Activated naive CD8-positive, alpha-beta T cell treated with anti-CD3 and anti-CD28 coated beads, Interleukin-2, amount 50 U/mL, for 24 hours (primary cell): ENCODE measurements at regions not wholly inside any gene's neighbourhood (a gene's known extent, or its start where the extent isn't known, plus 50 kb on each side); places are given as distances from the start of the nearest gene placed in this dataset.

ENCODE experiments used
- ATAC-seq: fragments of 150-1000 bp; cut with Tn5 transposase; one replicate; pipeline ENCODE4 v1.10.0; 2021
- DNase-seq: peaks from one replicate; pipeline ENCODE4 v3.0.0; 2021
- H3K27ac Mint-ChIP-seq: one replicate; pipeline ENCODE4 v1.8.0; 2021; ENCODE audit warnings: mild to moderate bottlenecking, mixed read lengths
- H3K27me3 Mint-ChIP-seq: one replicate; pipeline ENCODE4 v1.8.0; 2021; ENCODE audit warnings: mixed read lengths
- H3K36me3 Mint-ChIP-seq: one replicate; pipeline ENCODE4 v1.8.0; 2021; ENCODE audit warnings: low read depth, mixed read lengths
- H3K4me1 Mint-ChIP-seq: one replicate; pipeline ENCODE4 v1.8.0; 2021; ENCODE audit warnings: mixed read lengths
- H3K4me3 Mint-ChIP-seq: one replicate; pipeline ENCODE4 v1.8.0; 2021; ENCODE audit warnings: mild to moderate bottlenecking, moderate library complexity, mixed read lengths
- H3K9me3 Mint-ChIP-seq: one replicate; pipeline ENCODE4 v1.8.0; 2021; ENCODE audit warnings: mixed read lengths

DNA sequence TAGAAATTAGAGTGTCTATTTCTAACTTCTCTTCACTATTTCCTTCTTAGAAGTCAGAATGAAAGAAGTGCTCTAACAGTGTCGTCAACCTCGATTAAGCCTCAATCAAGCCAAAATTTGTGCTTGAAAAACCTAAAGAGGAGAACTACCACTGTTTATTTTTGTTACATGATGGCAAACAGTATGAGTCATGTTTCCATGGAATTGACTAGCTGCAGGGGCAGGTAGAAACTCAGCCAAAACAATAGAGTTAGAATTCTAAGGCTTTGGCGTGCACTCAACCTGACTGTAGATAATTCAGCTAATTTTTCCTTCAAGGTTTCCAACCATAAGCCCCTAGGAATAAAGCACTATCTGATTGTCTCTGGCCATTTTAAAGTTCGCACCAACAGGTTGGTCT is 415.9 kb downstream of the ETS1 start:
- no peaks in the 10 kb centered on the region for H3K36me3 Mint-ChIP-seq
- no peak overlapping the region for H3K4me3 Mint-ChIP-seq
- DNase-seq: no peak
- H3K27ac Mint-ChIP-seq: no peak overlapping the region
- no peaks in the 10 kb centered on the region for H3K27me3 Mint-ChIP-seq
- peaks cover 13% of the 10 kb centered on the region for H3K4me1 Mint-ChIP-seq
- H3K9me3 Mint-ChIP-seq: no peaks in the 10 kb centered on the region
- no peak for ATAC-seq

DNA sequence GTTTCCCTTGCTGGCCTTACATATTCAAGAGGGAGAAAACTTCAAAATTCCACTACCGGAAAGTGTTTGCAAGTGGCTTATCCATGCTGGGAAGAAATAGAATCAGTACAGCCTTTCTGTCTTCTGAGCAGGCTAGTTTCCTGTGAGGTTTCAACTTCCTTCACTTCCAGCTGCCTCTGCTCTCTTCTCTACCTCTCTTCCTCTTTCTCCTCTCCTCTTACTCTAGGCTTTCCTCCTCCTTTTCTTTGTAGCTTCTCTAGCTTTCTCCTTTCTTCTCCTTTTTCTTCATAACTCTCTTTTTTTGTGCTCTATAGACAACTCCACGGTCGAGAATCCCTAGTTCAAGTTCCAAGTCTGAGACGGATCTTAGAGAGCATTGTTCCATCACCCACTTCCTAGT is 421.8 kb downstream of the ETS1 start:
- no peak overlapping the region for H3K27ac Mint-ChIP-seq
- DNase-seq (no peak), ATAC-seq (no peak)
- H3K9me3 Mint-ChIP-seq: no peaks in the 10 kb centered on the region
- H3K4me1 Mint-ChIP-seq: peaks cover 4% of the 10 kb centered on the region
- no peak overlapping the region for H3K4me3 Mint-ChIP-seq
- H3K27me3 Mint-ChIP-seq: no peaks in the 10 kb centered on the region
- H3K36me3 Mint-ChIP-seq: no peaks in the 10 kb centered on the region

DNA sequence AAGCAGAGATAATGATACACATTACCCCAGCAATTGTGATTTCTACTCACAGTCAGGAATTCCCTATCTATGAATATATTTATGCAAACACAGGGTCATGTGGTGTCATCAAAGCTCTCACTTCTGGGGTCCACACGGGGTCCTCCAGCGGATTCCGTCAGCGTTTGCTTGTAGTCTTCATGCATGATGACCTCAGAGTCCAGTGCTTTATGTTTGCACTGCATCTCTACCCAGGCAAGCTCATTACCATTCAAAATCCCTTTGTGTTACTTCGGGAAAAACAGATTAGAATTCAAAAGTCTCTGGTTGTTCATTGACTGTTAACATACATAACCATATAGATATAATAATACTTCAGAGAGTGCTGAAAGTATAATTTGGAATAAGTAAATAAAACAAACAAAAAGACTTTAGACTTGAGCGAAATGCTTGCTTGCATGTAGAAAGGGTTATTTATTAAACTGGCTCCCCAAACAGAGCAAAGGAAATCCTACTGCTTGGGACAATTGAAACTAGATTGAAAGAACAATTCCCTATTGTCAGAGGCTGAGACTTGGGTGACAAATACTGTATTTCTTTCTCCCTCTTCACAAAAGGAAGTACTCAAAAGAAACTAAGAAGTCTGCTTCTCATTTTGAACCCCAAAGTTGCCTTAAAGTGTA is 423.1 kb downstream of the ETS1 start:
- H3K4me1 Mint-ChIP-seq: peaks cover 4% of the 10 kb centered on the region
- no peak for ATAC-seq

DNA sequence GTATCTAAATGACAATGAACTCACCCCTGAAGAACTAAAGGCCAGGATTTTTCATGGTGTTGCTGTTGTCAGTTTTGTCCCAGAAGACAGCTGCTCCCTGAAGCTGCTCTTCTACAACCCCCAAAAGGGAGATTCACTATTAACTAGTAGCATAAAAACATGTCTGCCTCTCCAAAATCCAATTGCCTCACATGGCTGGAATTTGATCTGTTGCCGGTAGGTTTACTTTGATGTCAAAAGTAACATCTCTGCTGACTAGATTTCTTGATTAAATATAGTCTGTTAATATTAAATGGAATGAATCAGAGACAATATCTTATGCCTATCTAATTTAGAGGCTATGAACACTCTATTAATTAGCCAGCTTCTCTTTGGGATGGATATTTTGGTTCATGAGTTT is 425.4 kb downstream of the ETS1 start:
- Mint-ChIP-seq H3K4me3 (no peak overlapping the region), H3K27me3 (peaks cover 2% of the 10 kb centered on the region), H3K36me3 (no peaks in the 10 kb centered on the region), H3K27ac (no peak overlapping the region), H3K9me3 (no peaks in the 10 kb centered on the region), H3K4me1 (peaks cover 20% of the 10 kb centered on the region)
- no peak for DNase-seq
- ATAC-seq: no peak

More for the DNA sequence above, 423.1 kb downstream of the ETS1 start:
- DNase-seq: no peak
- Mint-ChIP-seq H3K9me3 (no peaks in the 10 kb centered on the region), H3K36me3 (no peaks in the 10 kb centered on the region), H3K4me3 (no peak overlapping the region), H3K27me3 (peaks cover 2% of the 10 kb centered on the region), H3K27ac (no peak overlapping the region)

DNA sequence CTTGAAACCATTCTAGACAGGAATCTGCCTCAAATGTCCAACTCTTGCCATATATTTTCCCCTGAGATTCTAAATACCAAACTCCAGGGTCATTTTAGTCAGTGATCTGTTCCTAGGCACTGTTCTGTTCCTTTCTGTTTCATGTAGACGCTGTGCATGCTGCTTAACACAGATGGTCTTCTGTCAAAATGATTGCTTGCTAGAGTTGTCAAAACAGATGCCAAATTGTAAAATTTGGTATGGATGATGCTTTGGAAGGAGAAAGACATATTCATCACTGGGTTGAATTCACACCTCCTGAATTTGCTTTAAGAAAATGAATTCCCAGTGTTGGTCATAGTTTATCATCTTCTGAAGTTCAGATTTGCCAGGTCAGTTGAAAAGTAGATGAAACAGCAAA is 425.9 kb downstream of the ETS1 start:
- no peak for ATAC-seq
- Mint-ChIP-seq H3K27me3 (peaks cover 2% of the 10 kb centered on the region), H3K9me3 (no peaks in the 10 kb centered on the region), H3K36me3 (no peaks in the 10 kb centered on the region), H3K27ac (no peak overlapping the region), H3K4me3 (no peak overlapping the region), H3K4me1 (peaks cover 24% of the 10 kb centered on the region)
- no peak for DNase-seq

DNA sequence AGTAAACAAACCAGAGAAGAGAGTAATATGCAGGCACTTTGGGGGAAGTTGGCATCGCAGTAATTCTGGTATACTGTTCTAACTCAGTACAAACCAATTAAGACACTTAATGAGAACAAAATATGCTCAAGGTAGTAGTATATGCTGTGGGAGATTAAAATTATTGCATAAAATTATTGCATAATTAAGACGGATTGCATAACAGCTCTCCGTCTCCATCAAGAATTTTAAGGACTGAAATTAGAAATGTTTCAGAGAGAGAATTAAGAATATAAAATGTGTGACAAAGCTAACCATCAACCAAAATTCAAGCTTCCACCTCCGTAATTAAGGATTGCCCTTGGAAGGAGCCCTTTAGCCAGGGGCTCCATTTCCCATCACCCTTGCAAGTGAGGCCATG is 428.5 kb downstream of the ETS1 start:
- DNase-seq (no peak), ATAC-seq (no peak)
- Mint-ChIP-seq H3K4me3 (no peak overlapping the region), H3K9me3 (no peaks in the 10 kb centered on the region), H3K36me3 (no peaks in the 10 kb centered on the region), H3K27me3 (peaks cover 2% of the 10 kb centered on the region), H3K4me1 (peaks cover 20% of the 10 kb centered on the region), H3K27ac (peak overlapping the region; percentile 10)

DNA sequence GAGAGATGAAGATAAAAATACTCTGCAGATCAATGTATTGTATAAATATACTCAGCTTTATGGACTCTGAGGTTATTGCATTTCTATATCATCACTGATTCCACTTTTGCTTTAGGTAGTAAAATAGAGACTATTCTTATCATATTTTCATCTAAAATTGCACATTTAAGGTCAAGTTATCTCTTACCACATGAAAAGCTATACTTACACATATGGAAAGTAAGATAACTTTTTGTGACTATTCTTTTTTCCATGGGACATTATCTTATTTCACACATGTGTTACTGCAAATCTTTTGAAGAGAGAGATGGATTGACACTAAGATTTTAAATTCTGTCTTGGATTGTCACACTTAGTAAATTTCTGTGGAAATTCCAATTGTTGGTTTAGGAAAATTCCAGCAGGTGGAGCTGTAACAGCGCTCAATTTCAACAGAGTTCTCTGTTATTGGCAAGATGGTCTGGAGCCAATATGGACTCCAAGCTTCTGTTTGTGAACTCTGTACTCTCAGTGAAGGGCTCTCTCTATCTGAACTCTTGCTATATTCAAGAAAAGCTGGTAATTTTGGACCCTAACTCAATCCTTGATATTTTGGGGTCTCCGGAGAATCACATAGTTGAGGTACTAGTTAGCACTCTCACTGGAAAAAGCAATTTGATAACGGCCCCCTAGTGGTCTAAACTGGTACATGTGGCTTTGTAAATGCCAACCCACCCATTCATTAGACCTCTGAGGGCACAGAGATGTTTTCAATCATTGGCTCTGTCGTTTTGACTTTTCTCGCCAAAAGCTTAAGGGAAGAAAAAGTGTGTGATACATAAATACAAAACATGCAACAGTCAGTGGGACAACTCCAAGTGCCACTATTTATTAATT is 429.7 kb downstream of the ETS1 start:
- Mint-ChIP-seq H3K27ac (peak overlapping the region; percentile 90), H3K4me1 (peaks cover 20% of the 10 kb centered on the region), H3K36me3 (no peaks in the 10 kb centered on the region), H3K27me3 (peaks cover 2% of the 10 kb centered on the region), H3K4me3 (peak overlapping the region; percentile 70), H3K9me3 (no peaks in the 10 kb centered on the region)
- peak; percentile 81 for ATAC-seq
- peak; percentile 67 for DNase-seq

DNA sequence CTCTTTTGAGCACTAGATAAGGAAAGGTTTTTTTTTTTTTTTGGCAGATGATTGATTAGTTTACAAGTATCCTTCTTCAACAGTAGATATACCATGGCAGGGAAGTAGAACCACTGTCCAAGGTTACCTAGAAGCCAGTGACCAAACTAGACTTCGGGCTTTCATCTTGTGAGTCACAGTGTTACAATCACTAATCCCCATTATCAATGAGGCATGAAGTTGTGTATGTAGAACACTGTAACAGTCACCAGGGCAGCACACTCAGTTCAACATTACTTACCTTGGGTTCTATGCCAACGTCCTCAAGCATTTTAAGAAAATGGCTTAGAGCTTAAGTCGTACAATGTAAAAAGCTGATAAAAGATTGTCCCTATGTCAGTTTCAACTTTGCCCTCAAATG is 430.9 kb downstream of the ETS1 start:
- H3K27me3 Mint-ChIP-seq: peaks cover 2% of the 10 kb centered on the region
- peaks cover 20% of the 10 kb centered on the region for H3K4me1 Mint-ChIP-seq
- no peaks in the 10 kb centered on the region for H3K36me3 Mint-ChIP-seq
- H3K4me3 Mint-ChIP-seq: no peak overlapping the region
- no peak overlapping the region for H3K27ac Mint-ChIP-seq
- ATAC-seq (no peak), DNase-seq (no peak)
- H3K9me3 Mint-ChIP-seq: no peaks in the 10 kb centered on the region

DNA sequence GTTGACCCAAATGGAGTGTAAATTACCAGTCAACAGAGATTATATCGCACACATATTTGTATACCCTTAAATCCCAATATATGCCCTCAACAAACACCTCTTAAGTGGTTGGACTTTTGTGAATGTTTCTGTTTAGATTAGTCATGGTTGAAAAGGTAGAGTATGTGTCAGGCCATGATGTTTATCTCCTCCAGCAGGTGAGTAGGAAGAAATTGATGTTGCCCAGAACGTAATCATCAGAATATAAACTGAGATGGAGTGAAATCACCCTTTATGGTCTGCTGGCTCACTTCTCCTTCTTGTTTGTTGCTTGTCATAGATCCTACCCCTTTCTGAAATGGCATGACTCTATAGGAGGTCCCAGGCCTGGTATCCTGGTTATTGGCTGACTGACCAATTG is 431.8 kb downstream of the ETS1 start:
- Mint-ChIP-seq H3K27me3 (peaks cover 2% of the 10 kb centered on the region), H3K4me3 (no peak overlapping the region)

DNA sequence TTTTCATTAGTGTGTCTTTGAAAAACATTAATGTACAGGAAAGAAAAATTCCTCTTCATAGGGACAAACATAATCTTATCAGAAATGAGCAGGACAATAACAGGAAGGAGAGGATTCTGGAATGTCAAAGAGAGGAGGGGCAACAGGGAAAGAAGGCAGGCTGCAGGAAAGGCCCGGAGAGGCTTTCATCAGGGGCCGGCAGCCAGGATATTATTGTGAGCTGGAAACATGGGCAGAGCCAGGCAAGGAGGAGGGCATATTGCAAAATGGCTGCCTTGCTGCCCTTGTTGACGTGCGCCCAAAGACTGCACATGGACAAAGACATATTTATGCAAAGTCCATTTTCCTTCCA is 433.7 kb downstream of the ETS1 start:
- ATAC-seq: no peak

More for the DNA sequence above, 431.8 kb downstream of the ETS1 start:
- Mint-ChIP-seq H3K4me1 (peaks cover 20% of the 10 kb centered on the region), H3K36me3 (no peaks in the 10 kb centered on the region), H3K9me3 (no peaks in the 10 kb centered on the region), H3K27ac (no peak overlapping the region)
- ATAC-seq: no peak
- no peak for DNase-seq

DNA sequence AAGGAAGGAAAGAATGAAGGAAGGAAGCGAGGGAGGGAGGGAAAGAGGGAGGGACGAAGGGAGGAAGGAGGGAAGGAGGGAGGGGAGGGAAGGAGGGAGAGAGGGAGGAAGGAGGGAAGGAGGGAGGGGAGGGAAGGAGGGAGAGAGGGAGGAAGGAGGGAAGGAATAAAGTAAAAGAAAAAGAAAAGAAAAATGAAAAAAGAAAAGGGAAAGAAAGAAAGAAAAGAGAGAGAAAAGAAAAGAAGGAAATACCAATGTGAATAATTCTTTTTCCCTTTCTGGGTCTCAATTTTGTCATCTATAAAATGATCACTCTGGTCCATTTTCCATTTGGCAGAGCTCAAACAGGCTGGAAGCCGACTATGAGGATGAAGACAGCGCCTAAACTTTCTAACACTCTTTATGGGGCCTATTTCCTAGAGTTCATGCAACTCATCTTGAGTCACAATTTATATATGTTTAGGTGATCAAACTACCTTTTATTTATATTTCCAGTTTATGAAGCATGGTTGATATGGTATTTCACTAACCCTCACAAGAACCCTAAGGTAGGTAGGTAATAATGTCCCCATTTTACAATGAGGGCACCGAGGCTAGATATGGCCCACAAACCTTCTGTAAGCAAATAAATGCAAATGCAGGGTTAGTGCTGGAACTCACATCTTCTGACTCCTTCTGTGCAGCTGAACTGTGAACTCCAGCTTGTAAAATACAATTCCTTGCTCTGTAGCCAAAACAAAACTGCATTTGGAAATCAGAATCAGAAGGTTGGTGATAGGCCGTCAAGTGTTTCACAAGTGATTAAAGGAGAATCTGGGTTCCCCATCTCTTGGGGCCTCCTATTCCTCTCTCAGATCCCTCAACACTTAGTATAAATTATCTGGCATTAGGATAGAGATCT is 434.3 kb downstream of the ETS1 start:
- Mint-ChIP-seq H3K4me3 (no peak overlapping the region), H3K36me3 (no peaks in the 10 kb centered on the region), H3K4me1 (peaks cover 14% of the 10 kb centered on the region), H3K27ac (no peak overlapping the region), H3K27me3 (no peaks in the 10 kb centered on the region), H3K9me3 (no peaks in the 10 kb centered on the region)
- ATAC-seq: no peak
- no peak for DNase-seq

More for the DNA sequence above, 433.7 kb downstream of the ETS1 start:
- Mint-ChIP-seq H3K4me3 (no peak overlapping the region), H3K9me3 (no peaks in the 10 kb centered on the region), H3K27ac (no peak overlapping the region), H3K36me3 (no peaks in the 10 kb centered on the region), H3K27me3 (no peaks in the 10 kb centered on the region), H3K4me1 (peaks cover 20% of the 10 kb centered on the region)
- DNase-seq: no peak

DNA sequence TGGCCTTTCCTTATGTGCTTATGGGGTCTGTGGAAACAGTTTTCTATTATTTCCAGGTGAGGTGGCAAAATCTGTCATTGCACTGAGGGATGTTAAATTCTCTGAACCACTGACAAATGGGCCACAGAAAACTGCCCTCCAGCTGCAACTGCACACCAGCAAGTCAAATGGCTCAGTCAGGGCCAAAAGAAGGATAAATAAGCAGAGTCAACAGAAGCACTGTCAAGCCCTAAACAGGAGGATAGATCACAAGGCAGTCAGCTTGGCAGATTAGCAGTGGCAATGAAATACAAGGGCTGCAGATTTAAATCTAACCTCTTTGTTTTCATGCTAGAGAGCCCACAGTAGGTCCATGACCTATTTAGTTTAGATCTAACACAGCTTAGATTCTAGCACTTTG is 435.6 kb downstream of the ETS1 start:
- Mint-ChIP-seq H3K4me1 (peaks cover 1% of the 10 kb centered on the region), H3K36me3 (no peaks in the 10 kb centered on the region), H3K4me3 (no peak overlapping the region), H3K27ac (no peak overlapping the region), H3K9me3 (no peaks in the 10 kb centered on the region), H3K27me3 (no peaks in the 10 kb centered on the region)
- DNase-seq: no peak
- ATAC-seq: no peak

DNA sequence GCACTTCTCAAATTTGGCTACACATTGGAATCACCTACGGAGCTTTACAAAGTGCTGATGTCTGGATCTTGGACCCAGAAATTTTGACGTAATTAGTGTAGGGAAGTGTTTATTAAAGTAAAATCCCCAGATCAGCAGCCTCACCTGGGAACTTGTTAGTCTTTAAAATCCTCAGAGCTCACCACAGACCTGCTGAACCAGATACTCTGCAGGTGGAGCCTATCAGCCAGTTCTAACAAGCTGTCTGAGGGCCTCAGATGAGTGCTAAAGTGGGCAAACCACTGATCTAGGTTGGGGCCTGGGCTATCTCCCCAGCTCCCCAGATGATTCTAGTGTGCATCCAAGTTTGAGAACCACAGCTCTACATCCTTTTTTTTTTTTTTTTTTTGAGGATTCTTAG is 436.0 kb downstream of the ETS1 start:
- Mint-ChIP-seq H3K9me3 (no peaks in the 10 kb centered on the region), H3K36me3 (no peaks in the 10 kb centered on the region), H3K4me3 (no peak overlapping the region), H3K4me1 (no peaks in the 10 kb centered on the region), H3K27ac (no peak overlapping the region), H3K27me3 (no peaks in the 10 kb centered on the region)
- ATAC-seq (no peak), DNase-seq (no peak)

DNA sequence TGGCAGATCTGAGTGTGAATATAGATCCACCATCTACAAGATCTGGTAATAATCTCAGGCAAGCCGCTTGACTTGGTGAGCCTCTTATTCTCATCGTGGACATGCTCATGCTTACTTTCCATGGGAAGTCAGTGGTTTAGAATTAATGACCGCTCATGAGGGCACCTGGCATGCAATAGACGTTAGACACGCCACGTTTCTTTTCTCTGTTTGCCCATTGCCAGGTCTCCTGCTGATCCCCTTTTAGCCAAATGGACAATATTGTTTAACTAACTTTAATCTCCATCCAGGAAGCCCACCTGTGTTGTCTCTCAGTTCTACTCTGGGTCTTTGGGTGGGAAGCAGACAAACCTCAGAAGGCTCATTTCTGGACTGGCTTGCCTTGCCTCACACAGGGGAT is 439.1 kb downstream of the ETS1 start:
- no peak for DNase-seq
- Mint-ChIP-seq H3K4me1 (no peaks in the 10 kb centered on the region), H3K9me3 (no peaks in the 10 kb centered on the region), H3K4me3 (no peak overlapping the region), H3K27me3 (no peaks in the 10 kb centered on the region), H3K36me3 (no peaks in the 10 kb centered on the region), H3K27ac (no peak overlapping the region)
- no peak for ATAC-seq
